ENCODE measurements at regions not wholly inside any gene's neighbourhood (a gene's known extent, or its start where the extent isn't known, plus 50 kb on each side); places are given as distances from the start of the nearest gene placed in this dataset.

DNA sequence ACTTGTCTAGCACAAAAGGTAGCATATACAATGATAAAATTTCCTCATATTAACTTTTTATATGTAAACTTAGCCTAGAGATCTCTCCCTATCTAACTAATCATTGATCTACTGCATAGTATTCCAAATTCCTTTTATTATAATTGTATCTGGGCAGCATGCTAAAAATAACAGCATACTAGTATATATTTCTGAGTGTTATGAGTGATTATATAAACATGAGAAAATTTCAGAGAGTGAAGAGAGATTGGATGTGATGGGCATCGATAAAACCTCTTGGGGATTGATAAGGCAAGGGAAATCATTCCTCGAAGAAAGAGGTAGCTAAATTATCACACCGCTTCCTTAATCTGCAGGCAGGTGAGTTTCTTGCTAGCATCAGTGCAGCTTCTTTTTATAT lies 158.2 kb downstream of the HMHB1 start:
- TF ChIP-seq, protein P1, sequence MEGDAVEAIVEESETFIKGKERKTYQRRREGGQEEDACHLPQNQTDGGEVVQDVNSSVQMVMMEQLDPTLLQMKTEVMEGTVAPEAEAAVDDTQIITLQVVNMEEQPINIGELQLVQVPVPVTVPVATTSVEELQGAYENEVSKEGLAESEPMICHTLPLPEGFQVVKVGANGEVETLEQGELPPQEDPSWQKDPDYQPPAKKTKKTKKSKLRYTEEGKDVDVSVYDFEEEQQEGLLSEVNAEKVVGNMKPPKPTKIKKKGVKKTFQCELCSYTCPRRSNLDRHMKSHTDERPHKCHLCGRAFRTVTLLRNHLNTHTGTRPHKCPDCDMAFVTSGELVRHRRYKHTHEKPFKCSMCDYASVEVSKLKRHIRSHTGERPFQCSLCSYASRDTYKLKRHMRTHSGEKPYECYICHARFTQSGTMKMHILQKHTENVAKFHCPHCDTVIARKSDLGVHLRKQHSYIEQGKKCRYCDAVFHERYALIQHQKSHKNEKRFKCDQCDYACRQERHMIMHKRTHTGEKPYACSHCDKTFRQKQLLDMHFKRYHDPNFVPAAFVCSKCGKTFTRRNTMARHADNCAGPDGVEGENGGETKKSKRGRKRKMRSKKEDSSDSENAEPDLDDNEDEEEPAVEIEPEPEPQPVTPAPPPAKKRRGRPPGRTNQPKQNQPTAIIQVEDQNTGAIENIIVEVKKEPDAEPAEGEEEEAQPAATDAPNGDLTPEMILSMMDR (IDR thresholded peaks at IDR 0.05): no peak
- no peak for TF ChIP-seq POLR2A (IDR thresholded peaks at IDR 0.05)
